Natural killer cell (primary cell): ENCODE measurements at regions not wholly inside any gene's neighbourhood (a gene's known extent, or its start where the extent isn't known, plus 50 kb on each side); places are given as distances from the start of the nearest gene placed in this dataset.

Experiments
- ATAC-seq, 3 donors: fragments of 150-1000 bp in 2 of 3; fragments of 200-7000 bp in 1 of 3; cut with Tn5 transposase; 1 replicate in 1 of 3; 2 replicates in 2 of 3; pipeline ENCODE4 v1.10.0; 2021; ENCODE audit warnings: mild to moderate bottlenecking in 2 of 3, moderate library complexity in 2 of 3
- DNase-seq, 2 donors: peaks; one replicate each; pipeline versions ENCODE4 v3.0.0 to v3.0.0-alpha.2; 2013 to 2021; ENCODE audit warnings: mixed read lengths in 1 of 2
- H3K27ac ChIP-seq: one replicate; pipeline ENCODE4 v1.5.1; 2013; ENCODE audit warnings: mild to moderate bottlenecking, low read length
- H3K27me3 ChIP-seq: one replicate; pipeline ENCODE4 v1.6.1; 2013; ENCODE audit warnings: low read length; ENCODE audit not compliant: control insufficient read depth, insufficient read depth
- H3K36me3 ChIP-seq: one replicate; pipeline ENCODE4 v1.6.1; 2013; ENCODE audit warnings: low read length; ENCODE audit not compliant: control insufficient read depth, insufficient read depth
- H3K4me1 ChIP-seq: one replicate; pipeline ENCODE4 v1.6.1; 2013; ENCODE audit warnings: low read length; ENCODE audit not compliant: control insufficient read depth, insufficient read depth
- H3K4me3 ChIP-seq: one replicate; pipeline ENCODE4 v1.5.1; 2013; ENCODE audit warnings: low read length
- H3K9me3 ChIP-seq: one replicate; pipeline ENCODE4 v1.6.1; 2013; ENCODE audit warnings: low read length; ENCODE audit not compliant: control insufficient read depth, insufficient read depth
- H3K27ac Mint-ChIP-seq, 2 donors: one replicate each; pipeline ENCODE4 v1.8.0; 2022; ENCODE audit warnings: mild to moderate bottlenecking in 2 of 2, mixed read lengths in 2 of 2, moderate library complexity in 1 of 2
- H3K27me3 Mint-ChIP-seq, 2 donors: one replicate each; pipeline ENCODE4 v1.8.0; 2022; ENCODE audit warnings: low read depth in 2 of 2, mixed read lengths in 2 of 2
- H3K36me3 Mint-ChIP-seq: one replicate; pipeline ENCODE4 v1.8.0; 2022; ENCODE audit warnings: mixed read lengths
- H3K4me1 Mint-ChIP-seq, 2 donors: one replicate each; pipeline ENCODE4 v1.8.0; 2022; ENCODE audit warnings: mixed read lengths in 2 of 2
- H3K4me3 Mint-ChIP-seq: one replicate; pipeline ENCODE4 v1.8.0; 2022; ENCODE audit warnings: mild to moderate bottlenecking, moderate library complexity, mixed read lengths
- H3K9me3 Mint-ChIP-seq, 2 donors: one replicate each; pipeline ENCODE4 v1.8.0; 2022; ENCODE audit warnings: mixed read lengths in 2 of 2
- WGBS: methylation state at CpG from one replicate; pipeline ENCODE4 v1.1.7; 2013; ENCODE audit warnings: missing lambda C conversion rate; ENCODE audit not compliant: insufficient coverage; 5-methylcytosine and 5-hydroxymethylcytosine counted together
- intact Hi-C: fragments of 100-400 bp; cut with micrococcal nuclease; formaldehyde crosslinking; loops from one replicate; pipeline ENCODE4 v1.14.2; 2022
- TF ChIP-seq, protein P1 (sequence below): fragments of 200-600 bp; IDR thresholded peaks from one replicate; pipeline ENCODE4 v1.8.0; 2022; ENCODE audit warnings: antibody characterized with exemption

DNA sequence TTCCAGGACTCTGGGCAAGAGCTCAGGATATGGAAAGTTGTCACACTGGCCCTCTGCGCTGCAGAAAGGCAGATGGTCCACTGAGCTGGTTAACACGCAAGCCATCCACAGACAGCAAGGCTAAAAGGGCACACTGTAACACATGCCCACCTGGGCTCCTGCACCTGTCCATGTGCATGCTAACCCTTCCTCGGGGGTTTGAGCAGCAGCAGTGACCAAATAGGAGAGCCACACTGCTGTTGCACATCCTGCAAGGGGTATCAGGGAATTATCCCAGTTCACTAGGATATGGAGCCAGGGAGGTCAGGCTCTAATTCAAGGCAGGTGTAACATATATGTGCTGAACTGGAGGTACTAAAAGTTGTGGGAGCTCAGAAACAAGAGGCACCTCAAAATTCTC lies 471.0 kb upstream of the CDH5 start:
- H3K9me3 ChIP-seq: no peaks in the 10 kb centered on the region

DNA sequence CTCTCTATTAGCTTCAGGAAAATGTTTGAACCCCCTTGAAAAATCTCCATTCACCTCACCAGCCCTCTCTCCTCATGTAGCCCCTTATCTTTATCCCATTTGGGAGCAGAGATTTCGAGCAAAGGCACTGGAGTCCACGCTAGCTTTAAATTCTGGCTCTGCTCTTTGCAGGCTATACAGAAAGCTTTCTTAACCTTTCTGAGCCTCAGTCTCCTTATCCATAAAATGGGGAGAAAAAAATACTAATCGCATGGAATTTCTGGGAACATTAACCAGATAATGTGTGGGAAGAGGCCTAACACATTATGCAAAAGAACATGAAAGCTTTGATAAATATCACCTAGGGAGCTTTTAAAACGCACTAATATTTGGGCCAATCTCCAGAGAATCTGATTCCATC lies 476.3 kb upstream of the CDH5 start:
- H3K4me3 ChIP-seq: no peak overlapping the region
- no peaks in the 10 kb centered on the region for H3K36me3 Mint-ChIP-seq
- DNase-seq (no peak), ATAC-seq (no peak)
- no peak overlapping the region for H3K27ac Mint-ChIP-seq
- TF ChIP-seq, protein P1, sequence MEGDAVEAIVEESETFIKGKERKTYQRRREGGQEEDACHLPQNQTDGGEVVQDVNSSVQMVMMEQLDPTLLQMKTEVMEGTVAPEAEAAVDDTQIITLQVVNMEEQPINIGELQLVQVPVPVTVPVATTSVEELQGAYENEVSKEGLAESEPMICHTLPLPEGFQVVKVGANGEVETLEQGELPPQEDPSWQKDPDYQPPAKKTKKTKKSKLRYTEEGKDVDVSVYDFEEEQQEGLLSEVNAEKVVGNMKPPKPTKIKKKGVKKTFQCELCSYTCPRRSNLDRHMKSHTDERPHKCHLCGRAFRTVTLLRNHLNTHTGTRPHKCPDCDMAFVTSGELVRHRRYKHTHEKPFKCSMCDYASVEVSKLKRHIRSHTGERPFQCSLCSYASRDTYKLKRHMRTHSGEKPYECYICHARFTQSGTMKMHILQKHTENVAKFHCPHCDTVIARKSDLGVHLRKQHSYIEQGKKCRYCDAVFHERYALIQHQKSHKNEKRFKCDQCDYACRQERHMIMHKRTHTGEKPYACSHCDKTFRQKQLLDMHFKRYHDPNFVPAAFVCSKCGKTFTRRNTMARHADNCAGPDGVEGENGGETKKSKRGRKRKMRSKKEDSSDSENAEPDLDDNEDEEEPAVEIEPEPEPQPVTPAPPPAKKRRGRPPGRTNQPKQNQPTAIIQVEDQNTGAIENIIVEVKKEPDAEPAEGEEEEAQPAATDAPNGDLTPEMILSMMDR: no peak
- H3K4me1 ChIP-seq: no peaks in the 10 kb centered on the region
- no peak overlapping the region for H3K27ac ChIP-seq
- H3K9me3 ChIP-seq: no peaks in the 10 kb centered on the region
- 90% methylated on average over 4 of the region's 4 CpGs for WGBS
- no peaks in the 10 kb centered on the region for H3K4me1 Mint-ChIP-seq
- no peaks in the 10 kb centered on the region for H3K9me3 Mint-ChIP-seq
- peaks cover 3 to 5% of the 10 kb centered on the region in 2 donors for H3K27me3 Mint-ChIP-seq
- H3K4me3 Mint-ChIP-seq: no peak overlapping the region
- no peaks in the 10 kb centered on the region for H3K27me3 ChIP-seq
- intact Hi-C loops: no loop called here
- H3K36me3 ChIP-seq: no peaks in the 10 kb centered on the region

More for the DNA sequence above, 471.0 kb upstream of the CDH5 start:
- ATAC-seq (no peak), DNase-seq (no peak)
- Mint-ChIP-seq H3K36me3 (no peaks in the 10 kb centered on the region), H3K27me3 (peaks cover 7 to 20% of the 10 kb centered on the region in 2 donors), H3K4me3 (no peak overlapping the region), H3K4me1 (no peaks in the 10 kb centered on the region), H3K27ac (no peak overlapping the region), H3K9me3 (no peaks in the 10 kb centered on the region)
- TF ChIP-seq, protein P1: no peak
- intact Hi-C loops: no loop called here
- H3K4me3 ChIP-seq: no peak overlapping the region
- H3K36me3 ChIP-seq: no peaks in the 10 kb centered on the region
- 88% methylated on average over 3 of the region's 3 CpGs for WGBS
- no peaks in the 10 kb centered on the region for H3K4me1 ChIP-seq
- H3K27ac ChIP-seq: no peak overlapping the region
- no peaks in the 10 kb centered on the region for H3K27me3 ChIP-seq

DNA sequence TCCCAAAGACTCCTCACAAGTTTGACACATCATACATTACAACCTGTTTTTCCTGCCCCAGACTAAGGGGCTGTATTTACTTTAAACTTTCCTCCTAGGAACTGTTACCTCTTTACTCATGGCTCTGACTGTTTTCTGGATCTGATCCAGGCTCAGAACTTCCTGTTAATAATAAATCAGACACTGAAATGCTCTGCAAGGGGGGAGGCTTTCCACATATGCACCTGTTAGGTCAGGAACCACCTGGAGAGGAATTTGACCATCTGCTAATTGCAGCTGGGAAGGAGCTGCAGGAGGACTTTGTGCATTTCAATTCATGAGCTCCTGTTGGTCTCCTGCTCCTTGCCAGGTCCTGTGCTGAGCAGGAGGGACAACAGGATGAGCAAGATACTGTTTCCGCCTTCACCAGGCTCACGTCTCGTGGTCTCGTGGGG lies 476.9 kb upstream of the CDH5 start:
- no peaks in the 10 kb centered on the region for H3K9me3 ChIP-seq
- H3K9me3 Mint-ChIP-seq: no peaks in the 10 kb centered on the region
- H3K27ac Mint-ChIP-seq: no peak overlapping the region
- no peak for ATAC-seq
- H3K36me3 ChIP-seq: no peaks in the 10 kb centered on the region
- TF ChIP-seq, protein P1: no peak
- no peaks in the 10 kb centered on the region for H3K4me1 Mint-ChIP-seq
- 38% methylated on average over 4 of the region's 4 CpGs for WGBS
- no peaks in the 10 kb centered on the region for H3K27me3 ChIP-seq
- no peak overlapping the region for H3K4me3 Mint-ChIP-seq
- no peaks in the 10 kb centered on the region for H3K4me1 ChIP-seq
- intact Hi-C loops: no loop called here
- DNase-seq: no peak
- H3K36me3 Mint-ChIP-seq: no peaks in the 10 kb centered on the region
- no peak overlapping the region for H3K27ac ChIP-seq
- H3K27me3 Mint-ChIP-seq: peaks cover 0 to 2% of the 10 kb centered on the region in 2 donors
- no peak overlapping the region for H3K4me3 ChIP-seq

DNA sequence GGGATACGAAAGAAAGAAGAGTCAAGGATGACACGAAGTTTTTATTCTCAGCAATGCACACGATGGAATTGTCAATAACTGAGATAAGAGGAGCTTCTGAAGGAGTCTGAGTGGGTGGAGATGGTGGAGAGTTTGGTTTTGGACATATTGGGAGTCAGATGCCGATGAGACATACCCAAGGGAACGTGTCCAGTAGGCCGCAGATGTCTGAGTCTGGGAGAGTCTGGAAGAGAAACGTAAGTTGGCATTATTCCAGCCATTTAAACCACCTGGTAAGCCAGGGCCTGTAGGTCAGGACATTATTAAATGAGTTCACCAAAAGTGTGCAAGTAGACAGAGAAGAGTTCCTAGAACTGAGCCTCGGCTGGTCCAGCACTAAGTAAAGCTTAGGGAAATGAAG lies 478.3 kb upstream of the CDH5 start:
- Mint-ChIP-seq H3K27ac (no peak overlapping the region), H3K27me3 (peaks cover 0 to 2% of the 10 kb centered on the region in 2 donors), H3K9me3 (no peaks in the 10 kb centered on the region), H3K4me1 (no peaks in the 10 kb centered on the region), H3K36me3 (no peaks in the 10 kb centered on the region), H3K4me3 (no peak overlapping the region)
- no peaks in the 10 kb centered on the region for H3K9me3 ChIP-seq
- H3K27me3 ChIP-seq: no peaks in the 10 kb centered on the region
- H3K4me3 ChIP-seq: no peak overlapping the region
- ATAC-seq: no peak
- H3K36me3 ChIP-seq: no peaks in the 10 kb centered on the region
- TF ChIP-seq, protein P1: no peak
- intact Hi-C loops: no loop called here
- 87% methylated on average over 8 of the region's 8 CpGs for WGBS
- DNase-seq: no peak
- H3K4me1 ChIP-seq: no peaks in the 10 kb centered on the region
- H3K27ac ChIP-seq: no peak overlapping the region
